HG02642 (cell line): ENCODE measurements at regions not wholly inside any gene's neighbourhood (a gene's known extent, or its start where the extent isn't known, plus 50 kb on each side); places are given as distances from the start of the nearest gene placed in this dataset.

ENCODE experiments used
- ATAC-seq: cut with Tn5 transposase; IDR thresholded peaks from one replicate; pipeline ENCODE4 v1.9.1; 2021; ENCODE audit warnings: mild to moderate bottlenecking; ENCODE audit not compliant: unreplicated experiment, poor library complexity

GRCh38 chr2:145702305-145702704 is 1182.4 kb upstream of the ZEB2 start:
- ATAC-seq: no peak

- ATAC-seq: peak; percentile 91
These were observed 1173.1 kb upstream of the ZEB2 start for GRCh38 chr2:145692971-145693478.

GRCh38 chr2:145691659-145692058 is 1171.7 kb upstream of the ZEB2 start:
- ATAC-seq: no peak

- ATAC-seq: no peak
These were observed 1170.4 kb upstream of the ZEB2 start for GRCh38 chr2:145690183-145690778.

- ATAC-seq: no peak
These were observed 1169.4 kb upstream of the ZEB2 start for GRCh38 chr2:145689277-145689676.

GRCh38 chr2:145688156-145688555 is 1168.2 kb upstream of the ZEB2 start:
- ATAC-seq: no peak

GRCh38 chr2:145687442-145688134 is 1167.7 kb upstream of the ZEB2 start:
- no peak for ATAC-seq

- no peak for ATAC-seq
These were observed 1165.6 kb upstream of the ZEB2 start for GRCh38 chr2:145685383-145686050.

- no peak for ATAC-seq
These were observed 1162.7 kb upstream of the ZEB2 start for GRCh38 chr2:145682546-145683157.

GRCh38 chr2:145680276-145680675 is 1160.4 kb upstream of the ZEB2 start:
- ATAC-seq: no peak

- ATAC-seq: no peak
These were observed 1157.5 kb upstream of the ZEB2 start for GRCh38 chr2:145677371-145677770.

- no peak for ATAC-seq
These were observed 1154.8 kb upstream of the ZEB2 start for GRCh38 chr2:145674705-145675104.

GRCh38 chr2:145669301-145669700 is 1149.4 kb upstream of the ZEB2 start:
- ATAC-seq: no peak

GRCh38 chr2:145666552-145666951 is 1146.6 kb upstream of the ZEB2 start:
- no peak for ATAC-seq

- ATAC-seq: no peak
These were observed 1137.3 kb upstream of the ZEB2 start for GRCh38 chr2:145657265-145657664.

GRCh38 chr2:145655165-145655765 is 1135.3 kb upstream of the ZEB2 start:
- no peak for ATAC-seq

- ATAC-seq: no peak
These were observed 1134.8 kb upstream of the ZEB2 start for GRCh38 chr2:145654746-145655145.

- ATAC-seq: no peak
These were observed 1134.2 kb upstream of the ZEB2 start for GRCh38 chr2:145654156-145654555.

GRCh38 chr2:145653553-145653952 is 1133.6 kb upstream of the ZEB2 start:
- ATAC-seq: no peak
